ENCODE measurements at regions not wholly inside any gene's neighbourhood (a gene's known extent, or its start where the extent isn't known, plus 50 kb on each side); places are given as distances from the start of the nearest gene placed in this dataset.

DNA sequence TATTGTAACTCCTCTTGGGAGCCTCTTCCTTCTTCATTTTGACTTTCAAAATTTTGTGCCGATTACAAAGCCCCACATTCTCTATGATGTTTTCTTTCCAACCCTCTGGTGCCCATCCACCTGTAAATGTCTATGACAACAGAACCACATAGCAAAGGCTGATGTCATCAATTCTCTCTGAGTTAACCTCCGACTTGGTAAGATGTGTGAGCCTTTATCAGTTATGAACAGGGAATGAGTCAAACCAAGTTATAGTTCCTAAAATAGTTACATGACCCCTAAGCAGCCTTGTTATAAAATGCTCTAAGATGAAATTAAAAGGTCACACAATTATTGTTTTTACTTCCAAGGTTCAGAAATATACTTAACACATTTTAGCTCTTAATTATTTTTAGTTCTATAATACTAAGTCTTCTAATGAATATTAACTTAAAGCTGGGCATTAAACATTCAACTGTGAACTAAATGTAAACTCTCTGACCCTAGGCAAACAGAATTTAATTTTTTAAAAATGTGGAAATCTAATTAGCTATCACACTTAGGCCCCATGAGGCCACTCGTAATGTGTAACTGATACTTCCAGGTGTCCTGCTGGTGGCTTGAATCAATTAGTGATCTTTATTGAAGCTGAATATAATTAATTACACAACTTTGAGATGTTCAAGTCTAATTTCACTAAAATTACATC is 102.3 kb upstream of the CYRIA start:
- Histone ChIP-seq H3K36me3 (ENCODE audit: control insufficient read depth in 1 of 2, insufficient read depth in 2 of 2, low read length in 2 of 2) (no peaks in the 10 kb centered on the region), H3K27ac (ENCODE audit: low read depth, low read length) (no peak overlapping the region), H2AFZ (ENCODE audit: low read depth, low read length, poor library complexity, severe bottlenecking) (no peak overlapping the region), H3K9me3 (ENCODE audit: control insufficient read depth in 1 of 2, insufficient read depth in 1 of 2, low read depth in 1 of 2, low read length in 2 of 2) (no peaks in the 10 kb centered on the region), H4K20me1 (ENCODE audit: insufficient read depth) (no peaks in the 10 kb centered on the region), H3K4me1 (ENCODE audit: control insufficient read depth in 1 of 2, insufficient read depth in 2 of 2, low read length in 2 of 2) (no peaks in the 10 kb centered on the region), H3K4me2 (ENCODE audit: low read length) (no peak overlapping the region), H3K9me2 (ENCODE audit: insufficient read depth) (no peaks in the 10 kb centered on the region), H3K27me3 (ENCODE audit: insufficient read depth, low read length) (peaks cover 42% of the 10 kb centered on the region), H3K9ac (ENCODE audit: low read length) (no peak overlapping the region), H3K4me3 (replicated peaks in 1 of 2; ENCODE audit: low read depth in 1 of 2, low read length in 2 of 2) (no peak overlapping the region), H3K79me2 (ENCODE audit: insufficient read depth, low read length) (no peaks in the 10 kb centered on the region)
- intact Hi-C loops (cut with micrococcal nuclease): loop anchor here (10.0 kb wide), 1 partner anchor 833 kb away; no protein-coding TSS in a partner anchor
- DNase-seq (ENCODE audit: low read depth, low spot score) (no peak), ATAC-seq (no peak)
- POLR2A ChIA-PET: no interaction called here
- RAD21 ChIA-PET (ENCODE audit: low non-redundant PET in 1 of 2, low total read pairs in 2 of 2, uncharacterized antibody in 2 of 2, unreplicated experiment in 2 of 2): no interaction called here
- CTCF ChIA-PET: interaction anchor here (0.9 kb wide), 1 partner anchor 154 kb away, joined by 3 read pairs; no protein-coding TSS in a partner anchor
- BruUV-seq (replicated peaks): no TSS peak
- TF ChIP-seq ATF3 (IDR thresholded peaks at IDR 0.05) (no peak), ZFX (IDR thresholded peaks at IDR 0.05) (no peak)

- Histone ChIP-seq H3K9me2 (ENCODE audit: insufficient read depth) (no peaks in the 10 kb centered on the region), H3K27me3 (ENCODE audit: insufficient read depth, low read length) (peaks cover 35% of the 10 kb centered on the region), H2AFZ (ENCODE audit: low read depth, low read length, poor library complexity, severe bottlenecking) (no peak overlapping the region), H3K9ac (ENCODE audit: low read length) (no peak overlapping the region), H3K36me3 (ENCODE audit: control insufficient read depth in 1 of 2, insufficient read depth in 2 of 2, low read length in 2 of 2) (no peaks in the 10 kb centered on the region), H3K4me3 (replicated peaks in 1 of 2; ENCODE audit: low read depth in 1 of 2, low read length in 2 of 2) (no peak overlapping the region), H3K27ac (ENCODE audit: low read depth, low read length) (no peak overlapping the region), H3K79me2 (ENCODE audit: insufficient read depth, low read length) (no peaks in the 10 kb centered on the region), H3K4me1 (ENCODE audit: control insufficient read depth in 1 of 2, insufficient read depth in 2 of 2, low read length in 2 of 2) (no peaks in the 10 kb centered on the region), H3K9me3 (ENCODE audit: control insufficient read depth in 1 of 2, insufficient read depth in 1 of 2, low read depth in 1 of 2, low read length in 2 of 2) (no peaks in the 10 kb centered on the region), H3K4me2 (ENCODE audit: low read length) (no peak overlapping the region), H4K20me1 (ENCODE audit: insufficient read depth) (no peaks in the 10 kb centered on the region)
- intact Hi-C loops (cut with micrococcal nuclease): loop anchor here (10.0 kb wide), 1 partner anchor 831 kb away; no protein-coding TSS in a partner anchor
- ATAC-seq (no peak), DNase-seq (ENCODE audit: low read depth, low spot score) (no peak)
- POLR2A ChIA-PET: no interaction called here
- no TSS peak for BruUV-seq (replicated peaks)
- CTCF ChIA-PET: no interaction called here
- RAD21 ChIA-PET (ENCODE audit: low non-redundant PET in 1 of 2, low total read pairs in 2 of 2, uncharacterized antibody in 2 of 2, unreplicated experiment in 2 of 2): no interaction called here
- TF ChIP-seq ELF1 (IDR thresholded peaks at IDR 0.05; ENCODE audit: borderline replicate concordance, low read depth) (no peak), SRF (IDR thresholded peaks at IDR 0.05; ENCODE audit: low read depth) (no peak), CEBPB (IDR thresholded peaks at IDR 0.05; ENCODE audit: low read depth) (no peak), EGR1 (IDR thresholded peaks at IDR 0.05; ENCODE audit: low read depth) (no peak), JUND (IDR thresholded peaks at IDR 0.05) (no peak), ZFX (IDR thresholded peaks at IDR 0.05) (no peak), REST (IDR thresholded peaks at IDR 0.05; ENCODE audit: low read depth) (no peak), ZNF274 (IDR thresholded peaks at IDR 0.05; ENCODE audit: low read depth, low read length) (no peak), YY1 (IDR thresholded peaks at IDR 0.05; ENCODE audit: extremely low read depth, insufficient replicate concordance, low read depth, low read length) (no peak), EZH2phosphoT487 (IDR thresholded peaks at IDR 0.05; ENCODE audit: borderline replicate concordance) (no peak), TCF7L2 (IDR thresholded peaks at IDR 0.05; ENCODE audit: borderline replicate concordance, extremely low read depth, insufficient read depth, insufficient read length) (no peak), POLR2A (IDR thresholded peaks at IDR 0.05; ENCODE audit: borderline replicate concordance, extremely low read depth, insufficient read depth, insufficient read length) (no peak), SIN3A (IDR thresholded peaks at IDR 0.05; ENCODE audit: low read depth) (no peak), EZH2 (IDR thresholded peaks at IDR 0.05) (no peak), ATF3 (IDR thresholded peaks at IDR 0.05) (no peak), FOSL1 (IDR thresholded peaks at IDR 0.05; ENCODE audit: low read depth) (no peak), POLR2AphosphoS5 (IDR thresholded peaks at IDR 0.05; ENCODE audit: low read depth, low read length) (no peak)
Observed at GRCh38 chr2:16765356-16765755, 99.7 kb upstream of the CYRIA start.

Data from HCT116 (cell line).